ENCODE measurements at regions not wholly inside any gene's neighbourhood (a gene's known extent, or its start where the extent isn't known, plus 50 kb on each side); places are given as distances from the start of the nearest gene placed in this dataset.

- no peak overlapping the region for H3K4me3 ChIP-seq (ENCODE audit: low read depth, low read length)
- DNase-seq (ENCODE audit: low read depth, low spot score) = no peak
- TF ChIP-seq CTCF (IDR thresholded peaks at IDR 0.05; ENCODE audit: low read depth, low read length) = no peak
- in situ Hi-C loops (cut with HindIII; ENCODE audit: low sequenced_read_pairs) = no loop called here
These were observed 237.7 kb upstream of the IPO5 start for GRCh38 chr13:97715763-97716162.

- DNase-seq (ENCODE audit: low read depth, low spot score) = no peak
- in situ Hi-C loops (cut with HindIII; ENCODE audit: low sequenced_read_pairs) = no loop called here
- no peak for TF ChIP-seq CTCF (IDR thresholded peaks at IDR 0.05; ENCODE audit: low read depth, low read length)
- H3K4me3 ChIP-seq (ENCODE audit: low read depth, low read length) = no peak overlapping the region
These were observed 236.7 kb upstream of the IPO5 start for GRCh38 chr13:97716746-97717145.

- H3K4me3 ChIP-seq (ENCODE audit: low read depth, low read length) = no peak overlapping the region
- DNase-seq (ENCODE audit: low read depth, low spot score) = no peak
- in situ Hi-C loops (cut with HindIII; ENCODE audit: low sequenced_read_pairs) = no loop called here
- TF ChIP-seq CTCF (IDR thresholded peaks at IDR 0.05; ENCODE audit: low read depth, low read length) = no peak
These were observed 233.7 kb upstream of the IPO5 start for GRCh38 chr13:97719736-97720135.

GRCh38 chr13:97720896-97721295 is 232.6 kb upstream of the IPO5 start:
- TF ChIP-seq CTCF (IDR thresholded peaks at IDR 0.05; ENCODE audit: low read depth, low read length) = no peak
- no peak overlapping the region for H3K4me3 ChIP-seq (ENCODE audit: low read depth, low read length)
- in situ Hi-C loops (cut with HindIII; ENCODE audit: low sequenced_read_pairs) = no loop called here
- no peak for DNase-seq (ENCODE audit: low read depth, low spot score)

GRCh38 chr13:97723655-97724054 is 229.8 kb upstream of the IPO5 start:
- in situ Hi-C loops (cut with HindIII; ENCODE audit: low sequenced_read_pairs) = no loop called here
- H3K4me3 ChIP-seq (ENCODE audit: low read depth, low read length) = no peak overlapping the region
- TF ChIP-seq CTCF (IDR thresholded peaks at IDR 0.05; ENCODE audit: low read depth, low read length) = no peak
- DNase-seq (ENCODE audit: low read depth, low spot score) = no peak

GRCh38 chr13:97724450-97724849 is 229.0 kb upstream of the IPO5 start:
- peak; percentile 18 for DNase-seq (ENCODE audit: low read depth, low spot score)
- in situ Hi-C loops (cut with HindIII; ENCODE audit: low sequenced_read_pairs) = no loop called here
- H3K4me3 ChIP-seq (ENCODE audit: low read depth, low read length) = no peak overlapping the region
- TF ChIP-seq CTCF (IDR thresholded peaks at IDR 0.05; ENCODE audit: low read depth, low read length) = no peak

- no peak for TF ChIP-seq CTCF (IDR thresholded peaks at IDR 0.05; ENCODE audit: low read depth, low read length)
- DNase-seq (ENCODE audit: low read depth, low spot score) = no peak
- in situ Hi-C loops (cut with HindIII; ENCODE audit: low sequenced_read_pairs) = no loop called here
- no peak overlapping the region for H3K4me3 ChIP-seq (ENCODE audit: low read depth, low read length)
These were observed 226.7 kb upstream of the IPO5 start for GRCh38 chr13:97726664-97727280.

All from astrocyte of the spinal cord (primary cell).